ENCODE measurements at regions not wholly inside any gene's neighbourhood (a gene's known extent, or its start where the extent isn't known, plus 50 kb on each side); places are given as distances from the start of the nearest gene placed in this dataset.

GRCh38 chr1:239322369-239322768 lies 64.0 kb upstream of the CHRM3 start:
- no peak for DNase-seq (ENCODE audit: low spot score)

- DNase-seq (ENCODE audit: low spot score), result no peak
Measured at GRCh38 chr1:239321877-239322276, 64.5 kb upstream of the CHRM3 start.

GRCh38 chr1:239317948-239318347 lies 68.4 kb upstream of the CHRM3 start:
- DNase-seq (ENCODE audit: low spot score), result no peak

GRCh38 chr1:239315631-239316217 lies 70.6 kb upstream of the CHRM3 start:
- DNase-seq (ENCODE audit: low spot score), result no peak

GRCh38 chr1:239311331-239311730 lies 75.0 kb upstream of the CHRM3 start:
- DNase-seq (ENCODE audit: low spot score), result no peak

GRCh38 chr1:239308701-239309333 lies 77.6 kb upstream of the CHRM3 start:
- DNase-seq (ENCODE audit: low spot score), result peak; percentile 6

GRCh38 chr1:239307886-239308285 lies 78.5 kb upstream of the CHRM3 start:
- no peak for DNase-seq (ENCODE audit: low spot score)

- no peak for DNase-seq (ENCODE audit: low spot score)
Measured at GRCh38 chr1:239306426-239306825, 79.9 kb upstream of the CHRM3 start.

- DNase-seq (ENCODE audit: low spot score), result no peak
Measured at GRCh38 chr1:239303289-239303688, 83.1 kb upstream of the CHRM3 start.

GRCh38 chr1:239302696-239303095 lies 83.7 kb upstream of the CHRM3 start:
- DNase-seq (ENCODE audit: low spot score), result no peak

GRCh38 chr1:239301251-239301650 lies 85.1 kb upstream of the CHRM3 start:
- DNase-seq (ENCODE audit: low spot score), result no peak

GRCh38 chr1:239297910-239298309 lies 88.5 kb upstream of the CHRM3 start:
- no peak for DNase-seq (ENCODE audit: low spot score)

GRCh38 chr1:239293350-239294110 lies 92.8 kb upstream of the CHRM3 start:
- no peak for DNase-seq (ENCODE audit: low spot score)

GRCh38 chr1:239288820-239289554 lies 97.4 kb upstream of the CHRM3 start:
- DNase-seq (ENCODE audit: low spot score), result no peak

GRCh38 chr1:239287296-239287695 lies 99.1 kb upstream of the CHRM3 start:
- no peak for DNase-seq (ENCODE audit: low spot score)

- DNase-seq (ENCODE audit: low spot score), result no peak
Measured at GRCh38 chr1:239283216-239283615, 103.2 kb upstream of the CHRM3 start.

GRCh38 chr1:239282411-239282810 lies 104.0 kb upstream of the CHRM3 start:
- no peak for DNase-seq (ENCODE audit: low spot score)

- DNase-seq (ENCODE audit: low spot score), result no peak
Measured at GRCh38 chr1:239276051-239276450, 110.3 kb upstream of the CHRM3 start.

GRCh38 chr1:239274242-239274830 lies 112.0 kb upstream of the CHRM3 start:
- no peak for DNase-seq (ENCODE audit: low spot score)

- no peak for DNase-seq (ENCODE audit: low spot score)
Measured at GRCh38 chr1:239270509-239270908, 115.9 kb upstream of the CHRM3 start.

- no peak for DNase-seq (ENCODE audit: low spot score)
Measured at GRCh38 chr1:239269706-239270105, 116.7 kb upstream of the CHRM3 start.

- DNase-seq (ENCODE audit: low spot score), result no peak
Measured at GRCh38 chr1:239268941-239269340, 117.4 kb upstream of the CHRM3 start.

Data from CD4-positive, alpha-beta T cell treated with Interleukin-15 for 4 hours (primary cell).